ENCODE measurements at regions not wholly inside any gene's neighbourhood (a gene's known extent, or its start where the extent isn't known, plus 50 kb on each side); places are given as distances from the start of the nearest gene placed in this dataset.

DNA sequence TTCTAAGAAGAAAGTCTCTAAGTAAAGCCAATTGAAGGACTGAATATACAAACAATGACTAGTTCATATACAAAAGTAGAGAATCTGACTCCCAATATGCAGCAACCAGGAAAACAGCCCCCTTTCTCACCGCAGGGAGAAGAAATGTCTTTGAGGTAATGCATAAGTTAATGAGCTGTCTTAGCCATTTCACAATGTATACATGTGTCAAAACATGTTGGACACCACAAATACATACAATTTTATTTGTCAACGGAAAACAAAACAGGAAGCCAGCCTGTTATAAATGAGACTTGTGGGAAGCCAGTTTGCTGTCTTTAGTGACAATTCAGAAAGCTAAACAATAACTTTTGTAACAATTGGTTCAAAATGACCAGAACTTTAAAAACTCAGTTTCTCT lies 389.2 kb downstream of the CBLN2 start:
- TF ChIP-seq ATF1 (CRISPR knock-in tag; IDR thresholded peaks at IDR 0.05) (no peak), POLR2A (IDR thresholded peaks at IDR 0.05; ENCODE audit: insufficient read depth in 1 of 2, low read depth in 2 of 2, low read length in 2 of 2) (no peak), HMGA1 (CRISPR knock-in tag; conservative IDR thresholded peaks at IDR 0.05) (no peak), RFX5 (IDR thresholded peaks at IDR 0.05; ENCODE audit: low read depth, low read length) (no peak)
- TF ChIP-seq, protein P1, sequence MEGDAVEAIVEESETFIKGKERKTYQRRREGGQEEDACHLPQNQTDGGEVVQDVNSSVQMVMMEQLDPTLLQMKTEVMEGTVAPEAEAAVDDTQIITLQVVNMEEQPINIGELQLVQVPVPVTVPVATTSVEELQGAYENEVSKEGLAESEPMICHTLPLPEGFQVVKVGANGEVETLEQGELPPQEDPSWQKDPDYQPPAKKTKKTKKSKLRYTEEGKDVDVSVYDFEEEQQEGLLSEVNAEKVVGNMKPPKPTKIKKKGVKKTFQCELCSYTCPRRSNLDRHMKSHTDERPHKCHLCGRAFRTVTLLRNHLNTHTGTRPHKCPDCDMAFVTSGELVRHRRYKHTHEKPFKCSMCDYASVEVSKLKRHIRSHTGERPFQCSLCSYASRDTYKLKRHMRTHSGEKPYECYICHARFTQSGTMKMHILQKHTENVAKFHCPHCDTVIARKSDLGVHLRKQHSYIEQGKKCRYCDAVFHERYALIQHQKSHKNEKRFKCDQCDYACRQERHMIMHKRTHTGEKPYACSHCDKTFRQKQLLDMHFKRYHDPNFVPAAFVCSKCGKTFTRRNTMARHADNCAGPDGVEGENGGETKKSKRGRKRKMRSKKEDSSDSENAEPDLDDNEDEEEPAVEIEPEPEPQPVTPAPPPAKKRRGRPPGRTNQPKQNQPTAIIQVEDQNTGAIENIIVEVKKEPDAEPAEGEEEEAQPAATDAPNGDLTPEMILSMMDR (CRISPR knock-in tag; IDR thresholded peaks at IDR 0.05) = no peak

All from HepG2 (cell line).